Smooth muscle cell (in vitro differentiated cells): ENCODE measurements at regions not wholly inside any gene's neighbourhood (a gene's known extent, or its start where the extent isn't known, plus 50 kb on each side); places are given as distances from the start of the nearest gene placed in this dataset.

ENCODE experiments used
- DNase-seq: peaks from one replicate; lab custom pipeline; 2025; ENCODE audit not compliant: unreplicated experiment; lab: John Stamatoyannopoulos, UW
- H2AFZ ChIP-seq: fragments of 200-600 bp; sonication (generic); 2 replicates; pipeline ENCODE4 v1.6.0; 2016; ENCODE audit warnings: antibody characterized with exemption, low read depth, mild to moderate bottlenecking
- H3F3A ChIP-seq: fragments of 200-600 bp; sonication (generic); 2 replicates; pipeline ENCODE4 v1.6.0; 2017; ENCODE audit warnings: antibody characterized with exemption, low read depth
- H3K27ac ChIP-seq: fragments of 200-600 bp; sonication (generic); 2 replicates; pipeline ENCODE4 v1.5.1; 2016; ENCODE audit warnings: low read depth, mild to moderate bottlenecking
- H3K27me3 ChIP-seq: fragments of 200-600 bp; sonication (generic); 2 replicates; pipeline ENCODE4 v1.6.1; 2016; ENCODE audit warnings: low read depth, mild to moderate bottlenecking
- H3K36me3 ChIP-seq: fragments of 200-600 bp; sonication (generic); 2 replicates; pipeline ENCODE4 v1.5.1; 2016; ENCODE audit warnings: low read depth
- H3K4me1 ChIP-seq: fragments of 200-600 bp; sonication (generic); 2 replicates; pipeline ENCODE4 v1.5.1; 2016; ENCODE audit warnings: low read depth
- H3K4me2 ChIP-seq: fragments of 200-600 bp; sonication (generic); 2 replicates; pipeline ENCODE4 v1.6.0; 2016; ENCODE audit warnings: mild to moderate bottlenecking
- H3K4me3 ChIP-seq: fragments of 200-600 bp; sonication (generic); 2 replicates; pipeline ENCODE4 v1.5.1; 2016; ENCODE audit warnings: mild to moderate bottlenecking
- H3K79me2 ChIP-seq: fragments of 200-600 bp; sonication (generic); 2 replicates; pipeline ENCODE4 v1.6.0; 2016; ENCODE audit warnings: low read depth, mild to moderate bottlenecking
- H3K9ac ChIP-seq: fragments of 200-600 bp; sonication (generic); 2 replicates; pipeline ENCODE4 v1.6.0; 2016; ENCODE audit warnings: low read depth
- H3K9me3 ChIP-seq: fragments of 200-600 bp; sonication (generic); replicated peaks from 2 replicates; pipeline ENCODE4 v1.5.1; 2016; ENCODE audit warnings: low read depth
- H4K20me1 ChIP-seq: fragments of 200-600 bp; sonication (generic); 2 replicates; pipeline ENCODE4 v1.6.0; 2016; ENCODE audit warnings: low read depth
- WGBS: methylation state at CpG from one replicate; pipeline ENCODE4 v1.1.7; 2016; ENCODE audit warnings: low lambda C conversion rate; 5-methylcytosine and 5-hydroxymethylcytosine counted together
- TF ChIP-seq, protein P1 (sequence below): fragments of 200-600 bp; sonication (generic); IDR thresholded peaks from 2 replicates; pipeline ENCODE4 v1.5.1; 2017; ENCODE audit warnings: borderline replicate concordance, mild to moderate bottlenecking, antibody characterized with exemption; ENCODE audit not compliant: insufficient read depth, poor library complexity, severe bottlenecking

GRCh38 chr2:153140498-153140897, 338.1 kb downstream of the RPRM start:
- H3K4me1 ChIP-seq, result no peaks in the 10 kb centered on the region

GRCh38 chr2:153138651-153139375, 339.7 kb downstream of the RPRM start:
- DNase-seq, result no peak
- H3K4me1 ChIP-seq, result no peaks in the 10 kb centered on the region
- H3K36me3 ChIP-seq, result no peaks in the 10 kb centered on the region
- H3K9ac ChIP-seq, result no peak overlapping the region
- no peaks in the 10 kb centered on the region for H3K79me2 ChIP-seq
- no peaks in the 10 kb centered on the region for H3K27me3 ChIP-seq
- H3K27ac ChIP-seq, result no peak overlapping the region
- H2AFZ ChIP-seq, result no peak overlapping the region
- no peak overlapping the region for H3K4me2 ChIP-seq
- H4K20me1 ChIP-seq, result no peaks in the 10 kb centered on the region
- TF ChIP-seq, protein P1, sequence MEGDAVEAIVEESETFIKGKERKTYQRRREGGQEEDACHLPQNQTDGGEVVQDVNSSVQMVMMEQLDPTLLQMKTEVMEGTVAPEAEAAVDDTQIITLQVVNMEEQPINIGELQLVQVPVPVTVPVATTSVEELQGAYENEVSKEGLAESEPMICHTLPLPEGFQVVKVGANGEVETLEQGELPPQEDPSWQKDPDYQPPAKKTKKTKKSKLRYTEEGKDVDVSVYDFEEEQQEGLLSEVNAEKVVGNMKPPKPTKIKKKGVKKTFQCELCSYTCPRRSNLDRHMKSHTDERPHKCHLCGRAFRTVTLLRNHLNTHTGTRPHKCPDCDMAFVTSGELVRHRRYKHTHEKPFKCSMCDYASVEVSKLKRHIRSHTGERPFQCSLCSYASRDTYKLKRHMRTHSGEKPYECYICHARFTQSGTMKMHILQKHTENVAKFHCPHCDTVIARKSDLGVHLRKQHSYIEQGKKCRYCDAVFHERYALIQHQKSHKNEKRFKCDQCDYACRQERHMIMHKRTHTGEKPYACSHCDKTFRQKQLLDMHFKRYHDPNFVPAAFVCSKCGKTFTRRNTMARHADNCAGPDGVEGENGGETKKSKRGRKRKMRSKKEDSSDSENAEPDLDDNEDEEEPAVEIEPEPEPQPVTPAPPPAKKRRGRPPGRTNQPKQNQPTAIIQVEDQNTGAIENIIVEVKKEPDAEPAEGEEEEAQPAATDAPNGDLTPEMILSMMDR, result no peak
- WGBS, result 94% methylated on average over 2 of the region's 2 CpGs
- no peak overlapping the region for H3K4me3 ChIP-seq
- no peaks in the 10 kb centered on the region for H3F3A ChIP-seq
- H3K9me3 ChIP-seq, result no peaks in the 10 kb centered on the region

More at GRCh38 chr2:153140498-153140897, 338.1 kb downstream of the RPRM start:
- no peak overlapping the region for H3K4me3 ChIP-seq
- H3F3A ChIP-seq, result no peaks in the 10 kb centered on the region
- H4K20me1 ChIP-seq, result no peaks in the 10 kb centered on the region
- H3K4me2 ChIP-seq, result no peak overlapping the region
- H3K79me2 ChIP-seq, result no peaks in the 10 kb centered on the region
- no peaks in the 10 kb centered on the region for H3K36me3 ChIP-seq
- 81% methylated on average over 1 of the region's 1 CpG for WGBS
- no peaks in the 10 kb centered on the region for H3K9me3 ChIP-seq
- TF ChIP-seq, protein P1, result no peak
- no peaks in the 10 kb centered on the region for H3K27me3 ChIP-seq
- H3K27ac ChIP-seq, result no peak overlapping the region
- no peak overlapping the region for H2AFZ ChIP-seq
- no peak overlapping the region for H3K9ac ChIP-seq
- DNase-seq, result no peak

- no peaks in the 10 kb centered on the region for H3K36me3 ChIP-seq
- no peak overlapping the region for H2AFZ ChIP-seq
- H3K9ac ChIP-seq, result no peak overlapping the region
- no peaks in the 10 kb centered on the region for H3F3A ChIP-seq
- no peaks in the 10 kb centered on the region for H3K9me3 ChIP-seq
- H3K4me3 ChIP-seq, result no peak overlapping the region
- no peaks in the 10 kb centered on the region for H3K4me1 ChIP-seq
- no peak for DNase-seq
- TF ChIP-seq, protein P1, result no peak
- H3K27me3 ChIP-seq, result no peaks in the 10 kb centered on the region
- no peak overlapping the region for H3K4me2 ChIP-seq
- no peak overlapping the region for H3K27ac ChIP-seq
- no peaks in the 10 kb centered on the region for H3K79me2 ChIP-seq
- 79% methylated on average over 2 of the region's 2 CpGs for WGBS
- no peaks in the 10 kb centered on the region for H4K20me1 ChIP-seq
These were observed 342.3 kb downstream of the RPRM start for GRCh38 chr2:153136216-153136615.

- WGBS, result 98% methylated on average over 1 of the region's 1 CpG
- Histone ChIP-seq H2AFZ (no peak overlapping the region), H3K4me3 (no peak overlapping the region), H3K79me2 (no peaks in the 10 kb centered on the region), H3K36me3 (no peaks in the 10 kb centered on the region), H3F3A (no peaks in the 10 kb centered on the region), H3K4me2 (no peak overlapping the region), H3K9ac (no peak overlapping the region), H3K27me3 (no peaks in the 10 kb centered on the region), H3K9me3 (no peaks in the 10 kb centered on the region), H4K20me1 (no peaks in the 10 kb centered on the region), H3K4me1 (no peaks in the 10 kb centered on the region), H3K27ac (no peak overlapping the region)
- DNase-seq, result no peak
- TF ChIP-seq, protein P1, result no peak
These were observed 343.8 kb downstream of the RPRM start for GRCh38 chr2:153134725-153135124.
